VCaP (cell line): ENCODE measurements at regions not wholly inside any gene's neighbourhood (a gene's known extent, or its start where the extent isn't known, plus 50 kb on each side); places are given as distances from the start of the nearest gene placed in this dataset.
A peak's percentile ranks its signal among the peaks of the same experiment; 100 is the strongest.

Source experiments
- H3K27ac ChIP-seq: fragments of 450-650 bp; 2 replicates; pipeline ENCODE4 v1.5.1; 2017
- CTCF ChIP-seq: fragments of 450-650 bp; conservative IDR thresholded peaks from 2 replicates; pipeline ENCODE4 v1.5.1; 2017; ENCODE audit warnings: mild to moderate bottlenecking, moderate library complexity

GRCh38 chr3:90091549-90091948 is 984.1 kb downstream of the EPHA3 start:
- peak; percentile 71 for TF ChIP-seq CTCF
- H3K27ac ChIP-seq: no peak overlapping the region

GRCh38 chr3:90092994-90093393 is 985.6 kb downstream of the EPHA3 start:
- no peak overlapping the region for H3K27ac ChIP-seq
- peak; percentile 80 for TF ChIP-seq CTCF

GRCh38 chr3:90095811-90096210 is 988.4 kb downstream of the EPHA3 start:
- TF ChIP-seq CTCF: no peak
- no peak overlapping the region for H3K27ac ChIP-seq

- TF ChIP-seq CTCF: no peak
- H3K27ac ChIP-seq: no peak overlapping the region
Measured at GRCh38 chr3:90099493-90099892, 992.1 kb downstream of the EPHA3 start.

GRCh38 chr3:90102146-90102545 is 994.7 kb downstream of the EPHA3 start:
- H3K27ac ChIP-seq: no peak overlapping the region
- TF ChIP-seq CTCF: no peak

GRCh38 chr3:90121326-90121725 is 1013.9 kb downstream of the EPHA3 start:
- TF ChIP-seq CTCF: no peak
- H3K27ac ChIP-seq: no peak overlapping the region

- no peak for TF ChIP-seq CTCF
- no peak overlapping the region for H3K27ac ChIP-seq
Measured at GRCh38 chr3:90128391-90128790, 1021.0 kb downstream of the EPHA3 start.

- TF ChIP-seq CTCF: no peak
- H3K27ac ChIP-seq: no peak overlapping the region
Measured at GRCh38 chr3:90129730-90130129, 1022.3 kb downstream of the EPHA3 start.
